ENCODE measurements at regions not wholly inside any gene's neighbourhood (a gene's known extent, or its start where the extent isn't known, plus 50 kb on each side); places are given as distances from the start of the nearest gene placed in this dataset.
A peak's percentile ranks its signal among the peaks of the same experiment; 100 is the strongest.

DNA sequence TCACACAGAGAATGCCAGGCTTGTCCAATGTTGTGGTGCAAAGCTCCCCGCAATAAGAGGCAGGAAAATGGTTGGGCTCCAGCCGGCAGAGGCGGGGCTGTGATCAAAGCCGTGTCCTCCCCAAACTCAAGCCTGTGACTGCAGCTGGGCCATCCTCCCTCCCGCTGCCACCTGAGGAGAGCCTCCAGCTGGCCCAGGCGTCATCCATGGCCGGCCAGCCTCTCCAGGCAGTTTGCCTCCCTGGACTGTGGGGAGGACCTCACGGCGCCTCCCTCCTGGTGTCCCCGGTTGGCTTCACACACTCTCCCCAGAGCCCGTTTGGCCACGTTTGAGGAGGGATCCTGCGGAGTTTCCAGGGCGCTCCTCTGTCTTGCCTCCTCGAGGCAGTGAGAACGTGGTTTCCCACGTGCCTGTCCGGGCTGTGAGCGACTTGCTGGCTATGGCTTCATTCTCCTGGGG, 134.1 kb downstream of the IRF8 start:
- 23 to 32% methylated on average over 18 to 19 of the region's 19 CpGs for WGBS, 2 donors
- H3K4me3 ChIP-seq (ENCODE audit: low read depth, poor library complexity, severe bottlenecking): no peak overlapping the region
- DNase-seq (ENCODE audit: low spot score in 2 of 2): peak in 1 of 2 donors; percentile 75
- TF ChIP-seq, protein P1, sequence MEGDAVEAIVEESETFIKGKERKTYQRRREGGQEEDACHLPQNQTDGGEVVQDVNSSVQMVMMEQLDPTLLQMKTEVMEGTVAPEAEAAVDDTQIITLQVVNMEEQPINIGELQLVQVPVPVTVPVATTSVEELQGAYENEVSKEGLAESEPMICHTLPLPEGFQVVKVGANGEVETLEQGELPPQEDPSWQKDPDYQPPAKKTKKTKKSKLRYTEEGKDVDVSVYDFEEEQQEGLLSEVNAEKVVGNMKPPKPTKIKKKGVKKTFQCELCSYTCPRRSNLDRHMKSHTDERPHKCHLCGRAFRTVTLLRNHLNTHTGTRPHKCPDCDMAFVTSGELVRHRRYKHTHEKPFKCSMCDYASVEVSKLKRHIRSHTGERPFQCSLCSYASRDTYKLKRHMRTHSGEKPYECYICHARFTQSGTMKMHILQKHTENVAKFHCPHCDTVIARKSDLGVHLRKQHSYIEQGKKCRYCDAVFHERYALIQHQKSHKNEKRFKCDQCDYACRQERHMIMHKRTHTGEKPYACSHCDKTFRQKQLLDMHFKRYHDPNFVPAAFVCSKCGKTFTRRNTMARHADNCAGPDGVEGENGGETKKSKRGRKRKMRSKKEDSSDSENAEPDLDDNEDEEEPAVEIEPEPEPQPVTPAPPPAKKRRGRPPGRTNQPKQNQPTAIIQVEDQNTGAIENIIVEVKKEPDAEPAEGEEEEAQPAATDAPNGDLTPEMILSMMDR (IDR thresholded peaks at IDR 0.05): no peak
- TF ChIP-seq POLR2A (IDR thresholded peaks at IDR 0.05): no peak
- intact Hi-C loops (cut with DNase I; ENCODE audit: low total_unique reads): no loop called here

DNA sequence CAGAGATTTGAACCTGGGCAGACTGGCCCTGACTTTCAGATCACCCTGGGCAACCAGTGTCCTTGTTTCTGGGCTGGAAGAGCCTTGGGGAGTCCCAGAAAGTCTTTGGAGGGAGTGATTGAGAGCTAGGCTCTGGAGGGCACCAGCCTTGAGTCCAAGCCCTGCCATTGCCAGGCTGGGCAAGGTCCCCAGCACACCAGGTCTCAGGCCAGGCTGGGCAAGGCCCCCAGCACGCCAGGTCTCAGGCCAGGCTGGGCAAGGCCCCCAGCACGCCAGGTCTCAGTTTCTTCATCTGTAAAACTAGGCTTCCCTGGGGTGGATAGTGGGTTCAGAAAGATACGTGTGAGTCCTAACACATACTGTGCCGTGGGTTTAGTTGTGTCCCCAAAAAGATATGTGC, 135.0 kb downstream of the IRF8 start:
- intact Hi-C loops (cut with DNase I; ENCODE audit: low total_unique reads): no loop called here
- 82 to 85% methylated on average over 4 of the region's 4 CpGs for WGBS, 2 donors
- no peak for DNase-seq (ENCODE audit: low spot score in 2 of 2)

DNA sequence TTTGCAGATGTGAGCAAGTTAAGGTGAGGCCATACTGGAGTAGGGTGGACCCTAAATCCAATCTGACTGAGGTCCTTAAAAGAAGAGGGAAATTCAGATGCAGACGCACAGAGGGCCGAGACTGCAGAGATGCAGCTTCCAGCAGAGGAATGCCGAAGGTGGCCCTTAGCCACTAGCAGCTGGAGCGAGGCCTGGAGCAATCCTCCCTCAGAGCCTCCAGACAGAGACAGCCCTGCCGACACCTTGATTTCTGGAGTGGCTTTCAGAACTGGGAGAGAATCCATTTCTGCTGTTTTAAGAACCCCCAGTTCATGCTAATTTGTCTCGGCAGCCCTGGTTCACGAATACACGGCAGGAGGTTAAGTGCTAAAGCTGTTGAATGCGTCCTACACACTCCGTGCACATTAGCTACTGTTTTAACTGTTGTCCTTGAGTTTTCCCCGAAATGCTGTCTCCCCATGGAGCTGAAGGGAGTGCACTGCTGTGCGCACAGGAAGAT, 135.5 kb downstream of the IRF8 start:
- 82 to 87% methylated on average over 12 of the region's 12 CpGs for WGBS, 2 donors
- DNase-seq (ENCODE audit: low spot score in 2 of 2): no peak
- no peak overlapping the region for H3K4me3 ChIP-seq (ENCODE audit: low read depth, poor library complexity, severe bottlenecking)
- TF ChIP-seq, protein P1 (IDR thresholded peaks at IDR 0.05): no peak
- TF ChIP-seq POLR2A (IDR thresholded peaks at IDR 0.05): no peak
- intact Hi-C loops (cut with DNase I; ENCODE audit: low total_unique reads): no loop called here

More for the DNA sequence above, 135.0 kb downstream of the IRF8 start:
- no peak for TF ChIP-seq POLR2A (IDR thresholded peaks at IDR 0.05)
- TF ChIP-seq, protein P1 (IDR thresholded peaks at IDR 0.05): no peak
- no peak overlapping the region for H3K4me3 ChIP-seq (ENCODE audit: low read depth, poor library complexity, severe bottlenecking)

DNA sequence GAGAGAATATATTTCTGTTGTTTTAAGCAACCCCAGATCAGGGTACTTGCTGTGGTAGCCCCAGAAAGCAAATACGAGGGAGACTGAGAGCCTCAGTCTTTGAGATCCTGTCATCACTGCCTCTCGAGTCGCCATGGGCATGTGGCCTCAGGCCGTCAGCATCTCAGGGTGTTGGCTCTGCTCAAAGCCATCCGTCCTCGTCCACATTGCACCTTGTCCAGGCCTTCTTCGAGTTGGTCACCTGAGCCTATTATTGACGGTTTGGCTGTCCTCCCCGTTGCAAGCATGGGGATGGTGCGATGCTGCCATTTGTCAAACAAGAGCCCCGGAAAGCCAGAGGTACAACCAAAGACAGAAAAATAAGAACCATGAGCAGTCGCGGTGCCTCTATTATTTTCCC, 136.9 kb downstream of the IRF8 start:
- WGBS, 2 donors: 93 to 96% methylated on average over 13 of the region's 13 CpGs
- no peak for TF ChIP-seq POLR2A (IDR thresholded peaks at IDR 0.05)
- TF ChIP-seq, protein P1 (IDR thresholded peaks at IDR 0.05): no peak

DNA sequence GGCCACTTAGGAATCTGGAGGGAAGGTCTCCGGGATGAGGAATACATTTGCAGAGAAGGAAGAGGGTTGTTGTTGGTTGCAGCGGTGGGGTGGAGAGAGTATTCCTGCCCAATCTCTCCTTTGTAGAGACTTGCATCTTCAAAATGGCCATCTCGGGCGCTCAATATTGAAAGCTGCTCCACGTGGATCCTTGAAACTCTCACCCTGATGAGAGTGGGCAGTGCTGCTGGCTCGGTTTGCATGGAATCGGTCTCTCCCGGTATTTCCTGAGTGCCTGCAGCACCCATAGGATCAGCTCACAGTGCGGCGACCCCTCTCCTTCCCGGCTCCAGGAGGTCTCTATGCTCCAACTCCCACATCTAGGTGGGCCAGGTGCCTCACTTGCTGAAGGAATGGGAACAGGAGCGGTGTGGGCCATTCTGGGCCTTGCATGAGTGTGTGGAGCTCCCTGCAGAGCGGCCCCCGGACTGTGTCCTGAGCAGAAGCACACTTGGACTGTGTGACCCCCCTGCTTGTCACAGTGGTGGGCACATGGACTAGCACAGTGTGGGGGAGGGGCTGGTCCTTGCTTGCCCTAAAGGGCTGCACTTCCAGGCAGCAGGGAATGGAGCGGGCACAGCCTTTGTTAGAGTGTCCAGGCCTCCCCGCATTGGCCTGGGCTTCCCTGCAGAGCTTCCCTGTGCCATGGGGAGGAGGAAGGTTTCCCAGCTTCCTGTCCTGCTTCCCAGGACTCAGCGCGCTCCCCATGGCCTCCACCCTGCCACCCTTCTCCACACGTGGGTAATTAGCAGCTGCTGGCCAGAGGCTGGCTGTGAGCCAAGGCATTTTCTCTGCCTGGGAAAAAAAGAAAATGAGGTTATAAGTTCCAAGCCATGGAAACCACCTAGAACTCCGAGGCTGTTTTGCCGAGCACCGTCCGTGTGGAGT, 139.3 kb downstream of the IRF8 start:
- intact Hi-C loops (cut with DNase I; ENCODE audit: low total_unique reads): no loop called here
- TF ChIP-seq POLR2A (IDR thresholded peaks at IDR 0.05): no peak
- TF ChIP-seq, protein P1 (IDR thresholded peaks at IDR 0.05): no peak
- no peak overlapping the region for H3K4me3 ChIP-seq (ENCODE audit: low read depth, poor library complexity, severe bottlenecking)
- 68 to 69% methylated on average over 23 of the region's 23 CpGs for WGBS, 2 donors
- no peak for DNase-seq (ENCODE audit: low spot score in 2 of 2)

More for the DNA sequence above, 136.9 kb downstream of the IRF8 start:
- H3K4me3 ChIP-seq (ENCODE audit: low read depth, poor library complexity, severe bottlenecking): no peak overlapping the region
- DNase-seq (ENCODE audit: low spot score in 2 of 2): no peak
- intact Hi-C loops (cut with DNase I; ENCODE audit: low total_unique reads): no loop called here

Data from lower leg skin (tissue), 4 donors.